ENCODE measurements at regions not wholly inside any gene's neighbourhood (a gene's known extent, or its start where the extent isn't known, plus 50 kb on each side); places are given as distances from the start of the nearest gene placed in this dataset.
"Not testable (repeated sequence)": the region's sequence is repeated elsewhere in the genome, so short reads cannot be mapped to it uniquely, and the experiment has no call there.

- Mint-ChIP-seq H3K4me3 (no peak overlapping the region), H3K36me3 (ENCODE audit: low read depth) (no peaks in the 10 kb centered on the region), H3K27ac (no peak overlapping the region), H3K4me1 (peaks cover 2% of the 10 kb centered on the region), H3K27me3 (ENCODE audit: insufficient read depth) (peaks cover 6% of the 10 kb centered on the region), H3K9me3 (no peaks in the 10 kb centered on the region)
- no peak overlapping the region for H3K4me3 ChIP-seq (ENCODE audit: low read length)
- no peaks in the 10 kb centered on the region for H3K9me3 ChIP-seq (ENCODE audit: control insufficient read depth, low read length)
- 86 to 100% methylated on average over 1 of the region's 1 CpG for WGBS, 2 experiments (ENCODE audit: insufficient coverage in 1 of 2, insufficient read length in 1 of 2)
- H3K27me3 ChIP-seq (ENCODE audit: control insufficient read depth, insufficient read depth, low read length, poor library complexity, severe bottlenecking): no peaks in the 10 kb centered on the region
- H3K4me1 ChIP-seq (ENCODE audit: control insufficient read depth, insufficient read depth, low read length): no peaks in the 10 kb centered on the region
- H3K27ac ChIP-seq (ENCODE audit: low read depth, low read length): no peak overlapping the region
- DNase-seq: no peak
- H3K9ac ChIP-seq (ENCODE audit: extremely low read depth, low read length, poor library complexity, severe bottlenecking): no peak overlapping the region
- H3K36me3 ChIP-seq (ENCODE audit: control insufficient read depth, insufficient read depth, low read length): no peaks in the 10 kb centered on the region
- no peak for TF ChIP-seq CTCF (conservative IDR thresholded peaks at IDR 0.05)
Measured at GRCh38 chr6:88428068-88428467, 261.9 kb upstream of the CNR1 start.

DNA sequence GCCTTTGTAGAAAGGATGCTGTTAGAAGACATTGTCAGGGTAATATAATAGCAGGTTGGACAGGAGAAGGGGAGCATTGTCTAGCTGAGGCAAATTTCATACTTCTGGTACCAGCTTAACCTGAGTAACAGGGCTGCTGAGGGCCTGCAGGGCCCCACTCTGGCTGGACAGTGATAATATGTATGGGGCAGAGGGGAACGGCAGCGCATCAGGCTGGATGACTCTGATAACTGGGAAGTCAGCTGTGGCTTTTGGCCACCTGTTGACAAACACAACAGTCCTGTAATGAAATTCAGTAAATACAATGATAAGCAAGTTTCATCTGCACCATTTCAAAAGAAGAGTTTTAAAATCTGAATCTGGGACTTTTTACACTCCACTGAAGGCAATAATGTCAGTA, 259.9 kb upstream of the CNR1 start:
- no peak for DNase-seq
- no peaks in the 10 kb centered on the region for H3K27me3 ChIP-seq (ENCODE audit: control insufficient read depth, insufficient read depth, low read length, poor library complexity, severe bottlenecking)
- H3K36me3 ChIP-seq (ENCODE audit: control insufficient read depth, insufficient read depth, low read length): no peaks in the 10 kb centered on the region
- Mint-ChIP-seq H3K4me3 (no peak overlapping the region), H3K4me1 (no peaks in the 10 kb centered on the region), H3K27me3 (ENCODE audit: insufficient read depth) (no peaks in the 10 kb centered on the region), H3K36me3 (ENCODE audit: low read depth) (no peaks in the 10 kb centered on the region), H3K9me3 (peaks cover 2% of the 10 kb centered on the region), H3K27ac (no peak overlapping the region)
- no peak overlapping the region for H3K27ac ChIP-seq (ENCODE audit: low read depth, low read length)
- 93% methylated on average over 2 of the region's 2 CpGs; no CpG with 5 or more reads in 1 of the 2 experiments for WGBS, 2 experiments (ENCODE audit: insufficient coverage in 1 of 2, insufficient read length in 1 of 2)
- no peak overlapping the region for H3K9ac ChIP-seq (ENCODE audit: extremely low read depth, low read length, poor library complexity, severe bottlenecking)
- H3K9me3 ChIP-seq (ENCODE audit: control insufficient read depth, low read length): no peaks in the 10 kb centered on the region
- no peak overlapping the region for H3K4me3 ChIP-seq (ENCODE audit: low read length)
- TF ChIP-seq CTCF (conservative IDR thresholded peaks at IDR 0.05): no peak
- H3K4me1 ChIP-seq (ENCODE audit: control insufficient read depth, insufficient read depth, low read length): no peaks in the 10 kb centered on the region

DNA sequence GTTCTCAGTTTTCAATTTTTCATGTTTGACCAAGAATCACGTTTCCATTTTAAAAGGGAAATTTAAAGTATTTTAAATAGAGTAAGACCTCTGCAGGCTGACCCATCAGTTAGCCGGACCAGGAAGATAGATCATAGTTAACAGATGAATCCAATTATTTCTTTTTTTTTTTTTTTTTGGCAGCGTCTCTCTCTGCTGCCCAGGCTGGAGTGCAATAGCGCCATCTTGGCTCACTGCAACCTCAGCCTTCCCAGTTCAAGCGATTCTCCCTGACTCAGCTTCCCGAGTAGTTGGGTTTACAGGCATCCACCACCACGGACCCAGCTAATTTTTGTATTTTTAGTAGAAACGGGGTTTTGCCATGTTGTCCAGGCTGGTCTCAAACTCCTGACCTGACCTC, 256.7 kb upstream of the CNR1 start:
- Histone ChIP-seq H3K4me1 (ENCODE audit: control insufficient read depth, insufficient read depth, low read length) (no peaks in the 10 kb centered on the region), H3K27ac (ENCODE audit: low read depth, low read length) (no peak overlapping the region), H3K9ac (ENCODE audit: extremely low read depth, low read length, poor library complexity, severe bottlenecking) (no peak overlapping the region), H3K36me3 (ENCODE audit: control insufficient read depth, insufficient read depth, low read length) (no peaks in the 10 kb centered on the region), H3K27me3 (ENCODE audit: control insufficient read depth, insufficient read depth, low read length, poor library complexity, severe bottlenecking) (no peaks in the 10 kb centered on the region), H3K9me3 (ENCODE audit: control insufficient read depth, low read length) (no peaks in the 10 kb centered on the region), H3K4me3 (ENCODE audit: low read length) (no peak overlapping the region)
- Mint-ChIP-seq H3K27me3 (ENCODE audit: insufficient read depth) (no peaks in the 10 kb centered on the region), H3K4me1 (peaks cover 11% of the 10 kb centered on the region), H3K9me3 (peaks cover 6% of the 10 kb centered on the region), H3K36me3 (ENCODE audit: low read depth) (no peaks in the 10 kb centered on the region), H3K4me3 (no peak overlapping the region), H3K27ac (no peak overlapping the region)
- peak; percentile 53 for TF ChIP-seq CTCF (conservative IDR thresholded peaks at IDR 0.05)
- WGBS, 2 experiments (ENCODE audit: insufficient coverage in 1 of 2, insufficient read length in 1 of 2): 85 to 87% methylated on average over 7 to 8 of the region's 8 CpGs
- DNase-seq: peak; percentile 63

- not testable (repeated sequence) for H3K9ac ChIP-seq (ENCODE audit: extremely low read depth, low read length, poor library complexity, severe bottlenecking); DNase-seq; H3K4me3 ChIP-seq (ENCODE audit: low read length); H3K27ac Mint-ChIP-seq; H3K4me1 ChIP-seq (ENCODE audit: control insufficient read depth, insufficient read depth, low read length); H3K36me3 ChIP-seq (ENCODE audit: control insufficient read depth, insufficient read depth, low read length); H3K27me3 Mint-ChIP-seq (ENCODE audit: insufficient read depth); H3K9me3 Mint-ChIP-seq; H3K27me3 ChIP-seq (ENCODE audit: control insufficient read depth, insufficient read depth, low read length, poor library complexity, severe bottlenecking); H3K9me3 ChIP-seq (ENCODE audit: control insufficient read depth, low read length); H3K36me3 Mint-ChIP-seq (ENCODE audit: low read depth); H3K27ac ChIP-seq (ENCODE audit: low read depth, low read length); H3K4me3 Mint-ChIP-seq
- peaks cover 11% of the 10 kb centered on the region for H3K4me1 Mint-ChIP-seq
- 95 to 97% methylated on average over 5 to 21 of the region's 21 CpGs for WGBS, 2 experiments (ENCODE audit: insufficient coverage in 1 of 2, insufficient read length in 1 of 2)
Measured at GRCh38 chr6:88420967-88421488, 254.9 kb upstream of the CNR1 start.

DNA sequence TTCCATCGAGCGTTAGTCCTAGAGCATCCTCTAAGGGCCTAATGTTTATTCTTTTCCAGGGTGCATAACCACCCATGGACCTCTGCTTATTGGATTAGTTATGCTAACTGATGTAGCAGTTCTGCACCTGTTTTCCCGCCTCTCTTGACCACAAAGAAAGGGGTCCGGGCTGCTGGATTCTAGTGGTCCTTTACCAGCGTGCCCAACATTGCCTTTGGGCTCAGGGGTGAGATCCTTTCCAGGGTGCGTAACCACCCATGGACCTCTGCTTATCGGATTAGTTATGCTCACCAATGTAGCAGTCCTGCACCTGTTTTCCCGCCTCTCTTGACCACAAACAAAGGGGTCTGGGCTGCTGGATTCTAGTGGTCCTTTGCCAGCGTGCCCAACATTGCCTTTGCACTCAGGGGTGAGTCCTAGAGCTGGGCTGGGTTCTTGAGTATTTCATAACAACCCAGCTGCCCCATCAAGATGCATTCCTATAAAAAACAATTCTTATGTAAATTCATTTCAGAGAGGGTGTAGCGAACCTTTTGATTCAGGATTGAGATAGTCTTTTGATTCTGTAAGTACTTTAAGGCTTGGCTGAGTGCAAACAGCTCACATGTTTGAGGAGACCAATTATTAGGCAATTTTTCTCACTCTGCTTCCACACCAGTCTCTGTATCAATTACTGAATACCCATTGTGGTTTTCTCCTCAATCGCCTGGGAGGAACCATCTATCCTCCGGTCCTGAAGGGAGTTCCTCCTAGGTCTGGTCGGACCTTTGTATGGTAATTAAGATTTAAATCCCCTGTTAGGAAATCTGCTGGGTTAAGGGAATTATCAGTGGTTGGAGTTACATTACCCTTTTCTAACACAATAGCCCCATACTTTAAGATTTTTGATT, 253.0 kb upstream of the CNR1 start:
- H3K27me3 ChIP-seq (ENCODE audit: control insufficient read depth, insufficient read depth, low read length, poor library complexity, severe bottlenecking); H3K4me1 ChIP-seq (ENCODE audit: control insufficient read depth, insufficient read depth, low read length); DNase-seq; H3K36me3 Mint-ChIP-seq (ENCODE audit: low read depth); H3K4me3 ChIP-seq (ENCODE audit: low read length); H3K27ac ChIP-seq (ENCODE audit: low read depth, low read length); H3K9me3 ChIP-seq (ENCODE audit: control insufficient read depth, low read length); H3K4me3 Mint-ChIP-seq; H3K36me3 ChIP-seq (ENCODE audit: control insufficient read depth, insufficient read depth, low read length); H3K27ac Mint-ChIP-seq; H3K9ac ChIP-seq (ENCODE audit: extremely low read depth, low read length, poor library complexity, severe bottlenecking); H3K27me3 Mint-ChIP-seq (ENCODE audit: insufficient read depth): not testable (repeated sequence)
- peaks cover 11% of the 10 kb centered on the region for H3K4me1 Mint-ChIP-seq
- peaks cover 11% of the 10 kb centered on the region for H3K9me3 Mint-ChIP-seq
- 90 to 98% methylated on average over 7 to 13 of the region's 13 CpGs for WGBS, 2 experiments (ENCODE audit: insufficient coverage in 1 of 2, insufficient read length in 1 of 2)

All from endodermal cell (in vitro differentiated cells).